ENCODE measurements at regions not wholly inside any gene's neighbourhood (a gene's known extent, or its start where the extent isn't known, plus 50 kb on each side); places are given as distances from the start of the nearest gene placed in this dataset.

GRCh38 chr1:240682859-240683242 lies 70.9 kb upstream of the GREM2 start:
- intact Hi-C loops (cut with DNase I; ENCODE audit: low total_unique reads), result no loop called here
- WGBS, 2 donors, result 76 to 80% methylated on average over 10 of the region's 10 CpGs
- no peak overlapping the region for H3K4me3 ChIP-seq (ENCODE audit: low read depth, poor library complexity, severe bottlenecking)
- no peak for DNase-seq (ENCODE audit: low spot score in 2 of 2)
- TF ChIP-seq POLR2A (IDR thresholded peaks at IDR 0.05), result no peak
- TF ChIP-seq, protein P1, sequence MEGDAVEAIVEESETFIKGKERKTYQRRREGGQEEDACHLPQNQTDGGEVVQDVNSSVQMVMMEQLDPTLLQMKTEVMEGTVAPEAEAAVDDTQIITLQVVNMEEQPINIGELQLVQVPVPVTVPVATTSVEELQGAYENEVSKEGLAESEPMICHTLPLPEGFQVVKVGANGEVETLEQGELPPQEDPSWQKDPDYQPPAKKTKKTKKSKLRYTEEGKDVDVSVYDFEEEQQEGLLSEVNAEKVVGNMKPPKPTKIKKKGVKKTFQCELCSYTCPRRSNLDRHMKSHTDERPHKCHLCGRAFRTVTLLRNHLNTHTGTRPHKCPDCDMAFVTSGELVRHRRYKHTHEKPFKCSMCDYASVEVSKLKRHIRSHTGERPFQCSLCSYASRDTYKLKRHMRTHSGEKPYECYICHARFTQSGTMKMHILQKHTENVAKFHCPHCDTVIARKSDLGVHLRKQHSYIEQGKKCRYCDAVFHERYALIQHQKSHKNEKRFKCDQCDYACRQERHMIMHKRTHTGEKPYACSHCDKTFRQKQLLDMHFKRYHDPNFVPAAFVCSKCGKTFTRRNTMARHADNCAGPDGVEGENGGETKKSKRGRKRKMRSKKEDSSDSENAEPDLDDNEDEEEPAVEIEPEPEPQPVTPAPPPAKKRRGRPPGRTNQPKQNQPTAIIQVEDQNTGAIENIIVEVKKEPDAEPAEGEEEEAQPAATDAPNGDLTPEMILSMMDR (IDR thresholded peaks at IDR 0.05), result no peak

GRCh38 chr1:240682166-240682858 lies 70.4 kb upstream of the GREM2 start:
- intact Hi-C loops (cut with DNase I; ENCODE audit: low total_unique reads), result no loop called here
- no peak for DNase-seq (ENCODE audit: low spot score in 2 of 2)
- no peak overlapping the region for H3K4me3 ChIP-seq (ENCODE audit: low read depth, poor library complexity, severe bottlenecking)
- TF ChIP-seq, protein P1 (IDR thresholded peaks at IDR 0.05), result no peak
- no peak for TF ChIP-seq POLR2A (IDR thresholded peaks at IDR 0.05)
- 55 to 56% methylated on average over 6 of the region's 6 CpGs for WGBS, 2 donors

DNA sequence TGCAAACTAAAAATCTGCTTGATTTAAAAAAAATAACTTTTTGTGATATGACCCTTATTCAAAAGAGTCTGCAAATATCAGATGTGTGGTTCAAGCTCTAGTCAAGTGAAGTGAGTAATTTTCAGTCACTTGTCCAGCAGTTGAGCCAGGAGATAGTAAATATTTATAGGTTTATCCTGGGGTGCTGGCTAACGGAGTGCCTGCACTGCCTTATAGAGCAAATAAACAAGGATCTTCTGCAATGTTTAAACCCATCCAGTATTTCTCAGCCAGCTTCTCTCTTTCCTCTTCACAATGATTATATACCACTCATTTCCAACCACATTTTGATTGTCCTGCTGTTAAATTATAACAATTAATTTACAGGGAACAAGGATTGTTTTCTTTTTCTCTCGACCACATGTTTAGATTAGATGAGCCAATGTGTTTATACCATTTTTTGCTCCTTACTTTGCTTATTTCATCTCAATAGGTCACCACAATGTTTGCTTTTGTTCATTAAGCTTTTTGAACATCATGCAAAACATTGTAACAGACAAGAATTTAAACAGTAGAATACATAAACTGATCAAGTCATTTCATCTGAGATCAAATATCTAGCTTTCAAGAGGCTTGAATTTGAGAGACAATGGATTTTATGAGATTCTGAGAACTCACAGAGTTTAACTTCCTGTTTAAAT lies 60.3 kb upstream of the GREM2 start:
- DNase-seq (ENCODE audit: low spot score in 2 of 2), result no peak
- TF ChIP-seq, protein P1 (IDR thresholded peaks at IDR 0.05), result no peak
- no peak for TF ChIP-seq POLR2A (IDR thresholded peaks at IDR 0.05)
- WGBS, 2 donors, result 66 to 85% methylated on average over 2 of the region's 2 CpGs
- intact Hi-C loops (cut with DNase I; ENCODE audit: low total_unique reads), result no loop called here
- no peak overlapping the region for H3K4me3 ChIP-seq (ENCODE audit: low read depth, poor library complexity, severe bottlenecking)

GRCh38 chr1:240667351-240667750 lies 55.4 kb upstream of the GREM2 start:
- DNase-seq (ENCODE audit: low spot score in 2 of 2), result no peak
- TF ChIP-seq, protein P1 (IDR thresholded peaks at IDR 0.05), result no peak
- no peak for TF ChIP-seq POLR2A (IDR thresholded peaks at IDR 0.05)
- no peak overlapping the region for H3K4me3 ChIP-seq (ENCODE audit: low read depth, poor library complexity, severe bottlenecking)
- 75 to 80% methylated on average over 3 of the region's 3 CpGs for WGBS, 2 donors
- intact Hi-C loops (cut with DNase I; ENCODE audit: low total_unique reads), result no loop called here

DNA sequence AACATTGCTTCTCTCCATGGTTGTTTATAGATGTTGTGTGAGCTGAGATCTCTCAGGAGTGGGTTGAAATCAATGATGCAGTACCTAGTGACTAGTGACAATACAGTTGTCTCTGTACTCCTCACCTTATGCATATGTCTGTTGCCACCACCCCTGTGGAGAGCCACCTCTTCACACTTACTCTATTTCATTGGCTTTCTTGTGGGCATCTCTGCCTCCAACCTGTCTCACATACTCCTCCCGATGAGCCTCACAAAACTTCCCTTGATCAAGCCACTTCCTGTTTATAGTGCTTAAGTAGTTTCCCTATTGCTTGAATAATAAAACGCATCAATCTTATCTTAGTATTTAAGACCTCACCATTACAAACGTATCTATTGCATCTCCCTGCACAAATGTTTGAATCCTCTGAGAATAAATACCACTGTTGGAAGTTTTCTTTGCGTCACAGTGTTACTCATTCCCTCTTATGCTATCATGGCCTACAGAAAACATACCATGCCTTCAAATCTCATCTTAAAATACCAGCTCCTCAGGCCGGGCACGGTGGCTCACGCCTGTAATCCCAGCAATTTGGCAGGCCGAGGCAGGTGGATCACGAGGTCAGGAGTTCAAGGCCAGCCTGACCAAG lies 54.7 kb upstream of the GREM2 start:
- intact Hi-C loops (cut with DNase I; ENCODE audit: low total_unique reads), result no loop called here
- no peak for DNase-seq (ENCODE audit: low spot score in 2 of 2)
- H3K4me3 ChIP-seq (ENCODE audit: low read depth, poor library complexity, severe bottlenecking), result no peak overlapping the region
- TF ChIP-seq POLR2A (IDR thresholded peaks at IDR 0.05), result no peak
- TF ChIP-seq, protein P1 (IDR thresholded peaks at IDR 0.05), result no peak
- WGBS, 2 donors, result 84% methylated on average over 9 of the region's 9 CpGs
